SK-N-SH (cell line): ENCODE measurements at regions not wholly inside any gene's neighbourhood (a gene's known extent, or its start where the extent isn't known, plus 50 kb on each side); places are given as distances from the start of the nearest gene placed in this dataset.

Source experiments
- CTCF ChIA-PET: fragments of 300-600, 350-600 bp; formaldehyde crosslinking; extraction: SDS; loops from one replicate; lab custom pipeline; 2021; lab: Yijun Ruan, JAX
- POLR2A ChIA-PET: fragments of 350-600 bp; sonication (Branson Sonifier 250); formaldehyde crosslinking; extraction: SDS; loops from one replicate; lab custom pipeline; 2020; ENCODE audit warnings: antibody characterized with exemption, inconsistent platforms; lab: Yijun Ruan, JAX
- DNase-seq: peaks from one replicate; pipeline ENCODE4 v3.0.0; 2012
- H2AFZ ChIP-seq: fragments of 200-600 bp; sonication (generic); 2 replicates; pipeline ENCODE4 v1.8.1; 2016; ENCODE audit warnings: antibody characterized with exemption, mild to moderate bottlenecking, low read depth
- H3F3A ChIP-seq: fragments of 200-600 bp; sonication (generic); replicated peaks from 2 replicates; pipeline ENCODE3; 2016; ENCODE audit warnings: antibody characterized with exemption, mild to moderate bottlenecking; ENCODE audit not compliant: insufficient read depth
- H3K27ac ChIP-seq, 2 experiments: fragments of 200-500 bp in 1 of 2; fragments of 200-600 bp in 1 of 2; sonication (Bioruptor generic) in 1 of 2; sonication (generic), shearing (Covaris generic) in 1 of 2; 2 replicates each; pipeline versions ENCODE4 v1.5.1 to v1.6.1; 2014 to 2016; ENCODE audit warnings: low read depth in 2 of 2, inconsistent platforms in 1 of 2, low read length in 1 of 2, mild to moderate bottlenecking in 1 of 2, mixed read lengths in 1 of 2
- H3K27me3 ChIP-seq: fragments of 200-600 bp; sonication (generic), shearing (Covaris generic); 2 replicates; pipeline ENCODE4 v1.6.1; 2016; ENCODE audit warnings: mixed run types; ENCODE audit not compliant: insufficient read depth
- H3K36me3 ChIP-seq, 2 experiments: fragments of 200-500 bp in 1 of 2; fragments of 200-600 bp in 1 of 2; sonication (Bioruptor generic) in 1 of 2; sonication (generic) in 1 of 2; replicated peaks in 1 of 2; 2 replicates each; pipeline versions ENCODE3 to v1.5.1; 2014 to 2016; ENCODE audit warnings: low read length in 1 of 2, mild to moderate bottlenecking in 1 of 2; ENCODE audit not compliant: insufficient read depth in 2 of 2, control insufficient read depth in 1 of 2
- H3K4me1 ChIP-seq, 2 experiments: fragments of 200-500 bp in 1 of 2; fragments of 200-600 bp in 1 of 2; sonication (Bioruptor generic) in 1 of 2; sonication (generic), shearing (Covaris generic) in 1 of 2; 2 replicates each; pipeline versions ENCODE4 v1.5.1 to v1.6.1; 2014 to 2016; ENCODE audit warnings: low read depth in 1 of 2, low read length in 1 of 2, mixed run types in 1 of 2; ENCODE audit not compliant: insufficient read depth in 2 of 2, control insufficient read depth in 1 of 2
- H3K4me2 ChIP-seq: fragments of 200-600 bp; sonication (generic), shearing (Covaris generic); 2 replicates; pipeline ENCODE4 v1.6.1; 2017; ENCODE audit warnings: mixed run types
- H3K4me3 ChIP-seq, 2 experiments: fragments of 200-500 bp in 1 of 2; fragments of 200-600 bp in 1 of 2; sonication (Bioruptor generic) in 1 of 2; sonication (generic), shearing (Covaris generic) in 1 of 2; 2 replicates each; pipeline versions ENCODE4 v1.5.1 to v1.8.1; 2014 to 2016; ENCODE audit warnings: low read depth in 2 of 2, inconsistent platforms in 1 of 2, low read length in 1 of 2, mild to moderate bottlenecking in 1 of 2, mixed read lengths in 1 of 2, moderate library complexity in 1 of 2
- H3K79me2 ChIP-seq: fragments of 200-600 bp; sonication (generic); 2 replicates; pipeline ENCODE4 v1.8.1; 2017; ENCODE audit warnings: mild to moderate bottlenecking; ENCODE audit not compliant: insufficient read depth
- H3K9ac ChIP-seq: fragments of 200-600 bp; sonication (generic); 2 replicates; pipeline ENCODE4 v1.6.1; 2017; ENCODE audit warnings: mixed run types
- H3K9me2 ChIP-seq: fragments of 200-600 bp; sonication (generic); 2 replicates; pipeline ENCODE4 v1.6.1; 2017; ENCODE audit warnings: mixed run types
- H3K9me3 ChIP-seq: fragments of 200-600 bp; sonication (generic); 2 replicates; pipeline ENCODE4 v1.6.1; 2017; ENCODE audit warnings: mixed run types, mild to moderate bottlenecking, moderate library complexity
- H4K20me1 ChIP-seq: fragments of 200-600 bp; sonication (generic); 2 replicates; pipeline ENCODE4 v1.6.1; 2017; ENCODE audit warnings: mild to moderate bottlenecking, mixed run types; ENCODE audit not compliant: insufficient read depth
- CHD2 ChIP-seq: fragments of 150-350 bp; IDR thresholded peaks from 2 replicates; pipeline ENCODE4 v1.6.1; 2018; ENCODE audit warnings: low read length; ENCODE audit not compliant: partially characterized antibody
- ELF1 ChIP-seq: IDR thresholded peaks from 2 replicates; pipeline ENCODE4 v1.4.0; 2012
- FOXJ3 ChIP-seq: sonication (generic); formaldehyde crosslinking; IDR thresholded peaks from 2 replicates; pipeline ENCODE4 v1.5.1; 2020; ENCODE audit warnings: mild to moderate bottlenecking, missing genetic modification reagents
- GATA2 ChIP-seq: sonication (generic); formaldehyde crosslinking; IDR thresholded peaks from 2 replicates; pipeline ENCODE4 v1.5.0; 2020; ENCODE audit warnings: mild to moderate bottlenecking, missing genetic modification reagents
- JUND ChIP-seq: IDR thresholded peaks from 2 replicates; pipeline ENCODE4 v1.4.0; 2012
- MEF2A ChIP-seq: IDR thresholded peaks from 2 replicates; pipeline ENCODE4 v1.4.0; 2012; ENCODE audit warnings: low read depth, borderline replicate concordance
- MXI1 ChIP-seq: IDR thresholded peaks from 2 replicates; pipeline ENCODE4 v1.6.1; 2012; ENCODE audit warnings: mild to moderate bottlenecking, low read depth, low read length, improper control_type of control experiment
- RFX5 ChIP-seq: IDR thresholded peaks from 2 replicates; pipeline ENCODE4 v1.6.1; 2012; ENCODE audit warnings: mild to moderate bottlenecking, improper control_type of control experiment, low read length
- RXRA ChIP-seq: IDR thresholded peaks from 2 replicates; pipeline ENCODE4 v1.4.0; 2012; ENCODE audit warnings: low read depth, mild to moderate bottlenecking, borderline replicate concordance
- WGBS: methylation state at CpG from one replicate; pipeline ENCODE4 v1.1.6; 2017; ENCODE audit warnings: low lambda C conversion rate; 5-methylcytosine and 5-hydroxymethylcytosine counted together
- TF ChIP-seq, protein P1 (sequence below): IDR thresholded peaks from 2 replicates; pipeline ENCODE4 v1.6.1; 2012; ENCODE audit warnings: mild to moderate bottlenecking, low read depth, low read length, moderate library complexity
- TF ChIP-seq, protein P2 (sequence below): fragments of 150-350 bp; IDR thresholded peaks from 2 replicates; pipeline ENCODE4 v1.6.1; 2017; ENCODE audit warnings: antibody characterized with exemption, low read length, low read depth, borderline replicate concordance

DNA sequence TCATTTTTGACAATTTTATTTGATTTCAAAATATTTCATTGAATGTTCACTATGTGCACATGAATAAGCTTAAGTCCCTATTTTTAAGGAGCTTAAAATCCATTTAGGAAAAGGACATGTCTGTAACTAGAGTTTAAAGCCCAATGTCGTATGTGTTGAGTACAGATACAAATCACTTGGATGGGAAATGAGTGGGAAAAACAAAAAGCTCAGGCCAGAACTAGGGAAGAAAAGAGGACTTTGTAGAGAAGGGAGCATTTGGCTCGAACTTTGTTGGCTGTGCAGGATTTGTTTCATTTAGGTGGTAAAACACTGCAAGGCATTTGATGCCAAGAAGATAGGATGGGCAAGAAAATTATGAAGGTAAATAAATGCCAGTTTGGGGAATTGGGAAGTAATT is 653.1 kb upstream of the KCNMB2 start:
- no peak for DNase-seq
- no peaks in the 10 kb centered on the region for H3F3A ChIP-seq

DNA sequence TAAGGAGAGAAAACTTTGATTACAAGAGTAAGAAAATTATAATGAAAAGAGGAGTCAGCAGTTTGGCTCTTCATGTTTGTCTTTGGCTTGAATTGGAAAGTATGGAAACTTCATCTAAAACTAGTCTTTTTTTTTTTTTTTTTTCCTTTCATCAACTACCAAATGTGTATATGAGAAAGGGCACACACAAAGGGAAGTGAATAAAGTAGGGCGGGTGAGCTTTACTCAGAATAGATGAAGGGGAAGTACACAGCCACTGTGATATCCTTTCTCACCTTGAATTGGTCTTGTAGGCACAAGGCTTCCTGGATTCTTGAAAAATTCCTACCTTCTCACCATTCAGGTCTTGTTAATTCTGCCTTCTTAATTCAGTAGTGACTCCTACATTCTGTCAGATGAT is 652.3 kb upstream of the KCNMB2 start:
- POLR2A ChIA-PET = no interaction called here
- Histone ChIP-seq H3K9me2 (no peaks in the 10 kb centered on the region), H3K4me1 (peaks cover 0 to 3% of the 10 kb centered on the region in 2 experiments; a peak in 2 of 4 replicates), H3K4me2 (no peak overlapping the region), H3K79me2 (no peaks in the 10 kb centered on the region), H4K20me1 (no peaks in the 10 kb centered on the region), H3F3A (no peaks in the 10 kb centered on the region), H3K27me3 (no peaks in the 10 kb centered on the region), H3K27ac (no peak overlapping the region), H2AFZ (no peak overlapping the region), H3K4me3 (no peak overlapping the region), H3K9ac (no peak overlapping the region), H3K9me3 (no peaks in the 10 kb centered on the region), H3K36me3 (no peaks in the 10 kb centered on the region)
- WGBS = 100% methylated on average over 1 of the region's 1 CpG
- CTCF ChIA-PET = no interaction called here
- DNase-seq = no peak
- TF ChIP-seq CHD2 (no peak), RXRA (no peak), ELF1 (no peak), FOXJ3 (CRISPR knock-in tag) (no peak), JUND (no peak), GATA2 (no peak)
- TF ChIP-seq, protein P1, sequence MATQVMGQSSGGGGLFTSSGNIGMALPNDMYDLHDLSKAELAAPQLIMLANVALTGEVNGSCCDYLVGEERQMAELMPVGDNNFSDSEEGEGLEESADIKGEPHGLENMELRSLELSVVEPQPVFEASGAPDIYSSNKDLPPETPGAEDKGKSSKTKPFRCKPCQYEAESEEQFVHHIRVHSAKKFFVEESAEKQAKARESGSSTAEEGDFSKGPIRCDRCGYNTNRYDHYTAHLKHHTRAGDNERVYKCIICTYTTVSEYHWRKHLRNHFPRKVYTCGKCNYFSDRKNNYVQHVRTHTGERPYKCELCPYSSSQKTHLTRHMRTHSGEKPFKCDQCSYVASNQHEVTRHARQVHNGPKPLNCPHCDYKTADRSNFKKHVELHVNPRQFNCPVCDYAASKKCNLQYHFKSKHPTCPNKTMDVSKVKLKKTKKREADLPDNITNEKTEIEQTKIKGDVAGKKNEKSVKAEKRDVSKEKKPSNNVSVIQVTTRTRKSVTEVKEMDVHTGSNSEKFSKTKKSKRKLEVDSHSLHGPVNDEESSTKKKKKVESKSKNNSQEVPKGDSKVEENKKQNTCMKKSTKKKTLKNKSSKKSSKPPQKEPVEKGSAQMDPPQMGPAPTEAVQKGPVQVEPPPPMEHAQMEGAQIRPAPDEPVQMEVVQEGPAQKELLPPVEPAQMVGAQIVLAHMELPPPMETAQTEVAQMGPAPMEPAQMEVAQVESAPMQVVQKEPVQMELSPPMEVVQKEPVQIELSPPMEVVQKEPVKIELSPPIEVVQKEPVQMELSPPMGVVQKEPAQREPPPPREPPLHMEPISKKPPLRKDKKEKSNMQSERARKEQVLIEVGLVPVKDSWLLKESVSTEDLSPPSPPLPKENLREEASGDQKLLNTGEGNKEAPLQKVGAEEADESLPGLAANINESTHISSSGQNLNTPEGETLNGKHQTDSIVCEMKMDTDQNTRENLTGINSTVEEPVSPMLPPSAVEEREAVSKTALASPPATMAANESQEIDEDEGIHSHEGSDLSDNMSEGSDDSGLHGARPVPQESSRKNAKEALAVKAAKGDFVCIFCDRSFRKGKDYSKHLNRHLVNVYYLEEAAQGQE = no peak
- TF ChIP-seq, protein P2, sequence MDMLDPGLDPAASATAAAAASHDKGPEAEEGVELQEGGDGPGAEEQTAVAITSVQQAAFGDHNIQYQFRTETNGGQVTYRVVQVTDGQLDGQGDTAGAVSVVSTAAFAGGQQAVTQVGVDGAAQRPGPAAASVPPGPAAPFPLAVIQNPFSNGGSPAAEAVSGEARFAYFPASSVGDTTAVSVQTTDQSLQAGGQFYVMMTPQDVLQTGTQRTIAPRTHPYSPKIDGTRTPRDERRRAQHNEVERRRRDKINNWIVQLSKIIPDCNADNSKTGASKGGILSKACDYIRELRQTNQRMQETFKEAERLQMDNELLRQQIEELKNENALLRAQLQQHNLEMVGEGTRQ = no peak

More for the DNA sequence above, 653.1 kb upstream of the KCNMB2 start:
- H3K4me1 ChIP-seq = peaks cover 0 to 3% of the 10 kb centered on the region in 2 experiments; a peak in 2 of 4 replicates
- H3K79me2 ChIP-seq = no peaks in the 10 kb centered on the region
- no peaks in the 10 kb centered on the region for H3K9me3 ChIP-seq
- no peak overlapping the region for H3K27ac ChIP-seq
- no peak overlapping the region for H3K4me3 ChIP-seq
- no peak overlapping the region for H3K4me2 ChIP-seq
- ChIA-PET CTCF (no interaction called here), POLR2A (no interaction called here)
- no peak overlapping the region for H3K9ac ChIP-seq
- no peak overlapping the region for H2AFZ ChIP-seq
- no peak for TF ChIP-seq MEF2A
- no peak for TF ChIP-seq RXRA
- no peak for TF ChIP-seq RFX5
- TF ChIP-seq MXI1 = no peak
- TF ChIP-seq, all 33 proteins: peak for 0
- Histone ChIP-seq H3K9me2 (no peaks in the 10 kb centered on the region), H3K27me3 (no peaks in the 10 kb centered on the region), H4K20me1 (no peaks in the 10 kb centered on the region), H3K36me3 (no peaks in the 10 kb centered on the region)
- WGBS = 50% methylated on average over 2 of the region's 2 CpGs
